PC-9 (cell line): ENCODE measurements at regions not wholly inside any gene's neighbourhood (a gene's known extent, or its start where the extent isn't known, plus 50 kb on each side); places are given as distances from the start of the nearest gene placed in this dataset.

ENCODE experiments used
- BruUV-seq: library from RNA; stranded (reverse); fragments of 400-500 nt; replicated peaks from 2 replicates; lab custom pipeline; 2021; lab: Mats Ljungman, UMichigan
- CTCF ChIA-PET: fragments of 300-600 bp; sonication (Branson Sonifier 250); formaldehyde crosslinking; loops from one replicate; lab custom pipeline; 2022; ENCODE audit warnings: antibody characterized with exemption; lab: Charles Lee
- POLR2A ChIA-PET: fragments of 300-600 bp; sonication (Branson Sonifier 250); formaldehyde crosslinking; loops from one replicate; lab custom pipeline; 2022; ENCODE audit warnings: antibody characterized with exemption; ENCODE audit not compliant: unreplicated experiment; lab: Charles Lee
- DNase-seq, 2 experiments: peaks; one replicate each; pipeline versions ENCODE4 v3.0.0 to v3.0.0-alpha.2; 2015 to 2022; ENCODE audit warnings: mixed read lengths in 1 of 2
- H2AFZ ChIP-seq: fragments of 200-600 bp; sonication (generic); 2 replicates; pipeline ENCODE4 v1.8.1; 2017; ENCODE audit warnings: antibody characterized with exemption
- H3F3A ChIP-seq: fragments of 200-600 bp; sonication (generic); 2 replicates; pipeline ENCODE4 v1.8.1; 2017; ENCODE audit warnings: antibody characterized with exemption, mild to moderate bottlenecking, low read depth; ENCODE audit not compliant: insufficient read depth
- H3K27ac ChIP-seq: fragments of 200-600 bp; sonication (generic); 2 replicates; pipeline ENCODE4 v1.6.1; 2016; ENCODE audit warnings: mixed run types
- H3K27me3 ChIP-seq: fragments of 200-600 bp; sonication (generic); 2 replicates; pipeline ENCODE4 v1.6.1; 2016; ENCODE audit warnings: low read depth, mixed run types; ENCODE audit not compliant: insufficient read depth
- H3K36me3 ChIP-seq: fragments of 200-600 bp; sonication (generic); 2 replicates; pipeline ENCODE4 v1.6.1; 2016; ENCODE audit warnings: low read depth, mixed run types
- H3K4me1 ChIP-seq: fragments of 200-600 bp; sonication (generic); replicated peaks from 2 replicates; pipeline ENCODE4 v1.6.1; 2016; ENCODE audit warnings: mixed run types; ENCODE audit not compliant: insufficient read depth
- H3K4me2 ChIP-seq: fragments of 200-600 bp; sonication (generic); 2 replicates; pipeline ENCODE4 v1.6.1; 2017; ENCODE audit warnings: mixed run types
- H3K4me3 ChIP-seq: fragments of 200-600 bp; sonication (generic); 2 replicates; pipeline ENCODE4 v1.6.1; 2016; ENCODE audit warnings: mixed run types
- H3K79me2 ChIP-seq: fragments of 200-600 bp; sonication (generic); 2 replicates; pipeline ENCODE4 v1.6.1; 2017; ENCODE audit warnings: low read depth, mixed run types
- H3K9me2 ChIP-seq: fragments of 200-600 bp; sonication (generic); 2 replicates; pipeline ENCODE4 v1.8.1; 2017; ENCODE audit warnings: mild to moderate bottlenecking; ENCODE audit not compliant: insufficient read depth
- H3K9me3 ChIP-seq: fragments of 200-600 bp; sonication (generic); 2 replicates; pipeline ENCODE4 v1.8.1; 2016; ENCODE audit warnings: low read depth; ENCODE audit not compliant: insufficient read depth
- H4K20me1 ChIP-seq: fragments of 200-600 bp; sonication (generic); 2 replicates; pipeline ENCODE4 v1.8.1; 2017; ENCODE audit not compliant: insufficient read depth
- EZH2 ChIP-seq: fragments of 200-600 bp; sonication (generic); IDR thresholded peaks from 2 replicates; pipeline ENCODE4 v1.8.0; 2017; ENCODE audit warnings: antibody characterized with exemption, low read depth
- intact Hi-C: fragments of 100-400 bp; cut with micrococcal nuclease; formaldehyde crosslinking; loops from one replicate; pipeline ENCODE4 v1.10.0; 2022; ENCODE audit not compliant: unreplicated experiment
- TF ChIP-seq, protein P1 (sequence below): fragments of 200-600 bp; sonication (generic); conservative IDR thresholded peaks from 2 replicates; pipeline ENCODE4 v1.6.1; 2017; ENCODE audit warnings: mixed run types, antibody characterized with exemption, mild to moderate bottlenecking, moderate library complexity

DNA sequence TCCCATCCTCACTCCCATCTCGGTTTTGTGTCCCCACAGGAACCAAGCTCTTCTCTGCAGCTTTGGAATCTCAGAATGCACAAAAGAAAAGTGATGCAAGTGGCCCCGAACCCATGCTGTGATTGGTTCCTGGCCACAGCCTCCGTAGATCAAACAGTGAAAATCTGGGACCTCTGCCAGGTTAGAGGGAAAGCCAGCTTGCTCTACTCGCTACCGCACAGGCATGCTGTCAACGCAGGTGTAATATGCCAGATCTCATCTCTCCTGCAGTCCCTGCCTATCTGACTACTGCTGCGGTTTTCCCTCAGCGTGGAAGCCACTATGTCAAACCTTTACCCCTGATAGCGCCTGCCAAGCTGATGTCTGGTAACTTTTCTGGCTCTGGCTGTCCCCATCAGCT lies 200.5 kb upstream of the LRRC4C start:
- H3F3A ChIP-seq, result no peaks in the 10 kb centered on the region
- H3K4me2 ChIP-seq, result no peak overlapping the region
- TF ChIP-seq, protein P1, sequence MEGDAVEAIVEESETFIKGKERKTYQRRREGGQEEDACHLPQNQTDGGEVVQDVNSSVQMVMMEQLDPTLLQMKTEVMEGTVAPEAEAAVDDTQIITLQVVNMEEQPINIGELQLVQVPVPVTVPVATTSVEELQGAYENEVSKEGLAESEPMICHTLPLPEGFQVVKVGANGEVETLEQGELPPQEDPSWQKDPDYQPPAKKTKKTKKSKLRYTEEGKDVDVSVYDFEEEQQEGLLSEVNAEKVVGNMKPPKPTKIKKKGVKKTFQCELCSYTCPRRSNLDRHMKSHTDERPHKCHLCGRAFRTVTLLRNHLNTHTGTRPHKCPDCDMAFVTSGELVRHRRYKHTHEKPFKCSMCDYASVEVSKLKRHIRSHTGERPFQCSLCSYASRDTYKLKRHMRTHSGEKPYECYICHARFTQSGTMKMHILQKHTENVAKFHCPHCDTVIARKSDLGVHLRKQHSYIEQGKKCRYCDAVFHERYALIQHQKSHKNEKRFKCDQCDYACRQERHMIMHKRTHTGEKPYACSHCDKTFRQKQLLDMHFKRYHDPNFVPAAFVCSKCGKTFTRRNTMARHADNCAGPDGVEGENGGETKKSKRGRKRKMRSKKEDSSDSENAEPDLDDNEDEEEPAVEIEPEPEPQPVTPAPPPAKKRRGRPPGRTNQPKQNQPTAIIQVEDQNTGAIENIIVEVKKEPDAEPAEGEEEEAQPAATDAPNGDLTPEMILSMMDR, result no peak
- TF ChIP-seq EZH2, result no peak
- H3K27ac ChIP-seq, result no peak overlapping the region
- CTCF ChIA-PET, result interaction anchor here (0.6 kb wide), 1 partner anchor 139 kb away, joined by 3 read pairs; no protein-coding TSS in a partner anchor
- H3K9me2 ChIP-seq, result no peaks in the 10 kb centered on the region
- no peaks in the 10 kb centered on the region for H3K9me3 ChIP-seq
- H3K79me2 ChIP-seq, result no peaks in the 10 kb centered on the region
- H3K4me3 ChIP-seq, result no peak overlapping the region
- no peaks in the 10 kb centered on the region for H3K27me3 ChIP-seq
- intact Hi-C loops, result no loop called here
- H3K4me1 ChIP-seq, result no peaks in the 10 kb centered on the region
- POLR2A ChIA-PET, result no interaction called here
- no peak overlapping the region for H2AFZ ChIP-seq
- no peak for DNase-seq
- BruUV-seq, result no TSS peak
- 0 out of 2 replicates have a peak, but pooled peaks cover 4% of the 10 kb centered on the region for H4K20me1 ChIP-seq
- H3K36me3 ChIP-seq, result no peaks in the 10 kb centered on the region

DNA sequence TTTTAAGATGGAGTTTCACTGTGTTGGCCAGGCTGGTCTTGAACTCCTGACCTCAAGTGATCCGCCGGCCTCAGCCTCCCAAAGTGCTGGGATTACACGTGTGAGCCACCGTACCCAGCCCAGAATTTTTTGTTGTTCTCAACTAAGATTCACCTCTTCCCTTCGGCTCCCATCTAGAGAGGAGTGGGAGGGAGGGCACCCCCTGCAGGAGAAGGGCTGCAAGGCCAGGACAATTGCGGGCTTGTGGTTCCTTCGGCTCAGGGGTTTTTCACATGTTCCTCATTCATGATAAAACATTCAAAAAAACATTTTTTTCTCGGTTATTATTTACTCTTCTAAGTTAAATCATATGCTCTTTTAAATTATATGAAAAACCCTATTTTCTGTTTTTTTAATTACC lies 201.1 kb upstream of the LRRC4C start:
- BruUV-seq, result no TSS peak
- intact Hi-C loops, result no loop called here
- CTCF ChIA-PET, result interaction anchor here (0.6 kb wide), 1 partner anchor 139 kb away, joined by 3 read pairs; no protein-coding TSS in a partner anchor
- H3K9me2 ChIP-seq, result no peaks in the 10 kb centered on the region
- H3F3A ChIP-seq, result no peaks in the 10 kb centered on the region
- no peak overlapping the region for H3K4me2 ChIP-seq
- POLR2A ChIA-PET, result no interaction called here
- H3K4me1 ChIP-seq, result no peaks in the 10 kb centered on the region
- no peaks in the 10 kb centered on the region for H3K36me3 ChIP-seq
- no peak overlapping the region for H2AFZ ChIP-seq
- no peak overlapping the region for H3K4me3 ChIP-seq
- H3K9me3 ChIP-seq, result no peaks in the 10 kb centered on the region
- no peak for TF ChIP-seq EZH2
- TF ChIP-seq, protein P1, result peak; percentile 46; the same call in 1 of the 2 replicates
- no peaks in the 10 kb centered on the region for H3K79me2 ChIP-seq
- no peaks in the 10 kb centered on the region for H3K27me3 ChIP-seq
- 0 out of 2 replicates have a peak, but pooled peaks cover 4% of the 10 kb centered on the region for H4K20me1 ChIP-seq
- DNase-seq, result no peak
- H3K27ac ChIP-seq, result no peak overlapping the region

DNA sequence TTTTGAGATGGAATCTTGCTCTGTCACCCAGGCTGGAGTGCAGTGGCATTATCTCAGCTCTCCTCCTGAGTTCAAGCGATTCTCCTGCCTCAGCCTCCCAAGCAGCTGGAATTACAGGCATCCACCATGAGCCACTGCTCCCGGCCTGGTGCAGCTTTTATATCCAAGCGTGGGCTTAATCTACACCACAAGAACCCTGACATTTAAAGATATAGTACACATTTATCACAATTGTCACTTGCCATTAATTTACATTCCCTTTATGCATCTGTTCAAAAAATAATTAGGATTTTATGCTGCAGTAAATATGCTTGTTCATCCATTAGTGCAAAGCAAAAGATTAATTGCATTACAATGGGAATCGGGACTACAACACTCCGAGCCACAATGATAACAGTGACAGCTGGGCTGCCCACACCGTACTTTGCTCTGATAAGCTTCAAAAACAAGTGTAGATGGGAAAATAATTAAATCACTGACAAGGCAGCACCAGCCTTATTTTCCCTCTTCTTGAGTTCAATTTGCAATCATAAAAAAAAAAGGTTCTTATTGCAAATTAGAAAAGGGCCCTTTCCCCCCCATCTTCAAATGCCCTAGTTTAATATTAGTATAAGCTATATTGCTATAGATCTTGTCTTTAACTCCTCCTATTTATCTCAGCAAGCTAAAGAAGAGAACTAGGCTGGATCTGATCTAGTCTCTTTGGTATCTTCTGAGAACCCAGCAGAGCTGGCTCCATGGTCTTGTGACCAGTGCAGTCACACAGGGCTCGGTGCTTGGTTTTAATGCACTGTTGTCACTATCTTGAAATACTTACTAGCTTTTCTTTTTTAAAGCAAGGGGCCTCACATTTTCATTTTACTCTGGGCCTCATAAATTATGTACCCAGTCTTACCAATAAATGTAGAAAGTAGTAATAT lies 206.2 kb upstream of the LRRC4C start:
- no peak for TF ChIP-seq EZH2
- TF ChIP-seq, protein P1, result no peak
- H3K36me3 ChIP-seq, result no peaks in the 10 kb centered on the region
- H3K4me2 ChIP-seq, result no peak overlapping the region
- no peaks in the 10 kb centered on the region for H3K9me2 ChIP-seq
- ChIA-PET POLR2A (no interaction called here), CTCF (no interaction called here)
- H3K4me1 ChIP-seq, result no peaks in the 10 kb centered on the region
- intact Hi-C loops, result no loop called here
- H3K27ac ChIP-seq, result no peak overlapping the region
- no peaks in the 10 kb centered on the region for H3K27me3 ChIP-seq
- no peak overlapping the region for H2AFZ ChIP-seq
- no peaks in the 10 kb centered on the region for H3K79me2 ChIP-seq
- H3K9me3 ChIP-seq, result no peaks in the 10 kb centered on the region
- DNase-seq, result no peak
- 0 out of 2 replicates have a peak, but pooled peaks cover 4% of the 10 kb centered on the region for H4K20me1 ChIP-seq
- H3F3A ChIP-seq, result no peaks in the 10 kb centered on the region
- BruUV-seq, result no TSS peak
- H3K4me3 ChIP-seq, result no peak overlapping the region
